IPS-20b (cell line): ENCODE measurements at regions not wholly inside any gene's neighbourhood (a gene's known extent, or its start where the extent isn't known, plus 50 kb on each side); places are given as distances from the start of the nearest gene placed in this dataset.

Experiments used
- H3K27ac ChIP-seq: one replicate; pipeline ENCODE4 v1.5.1; 2013; ENCODE audit warnings: low read length
- H3K27me3 ChIP-seq: 2 replicates; pipeline ENCODE4 v1.6.1; 2013; ENCODE audit warnings: mild to moderate bottlenecking, low read length, inconsistent platforms; ENCODE audit not compliant: insufficient read depth
- H3K36me3 ChIP-seq: 2 replicates; pipeline ENCODE4 v1.6.1; 2013; ENCODE audit warnings: low read depth, mild to moderate bottlenecking, inconsistent platforms, low read length, moderate library complexity; ENCODE audit not compliant: insufficient read depth
- H3K4me1 ChIP-seq: 2 replicates; pipeline ENCODE4 v1.6.1; 2013; ENCODE audit warnings: mild to moderate bottlenecking, control low read depth, inconsistent platforms, low read length, moderate library complexity; ENCODE audit not compliant: insufficient read depth
- H3K4me3 ChIP-seq: 2 replicates; pipeline ENCODE4 v1.5.1; 2013; ENCODE audit warnings: mild to moderate bottlenecking, low read length, inconsistent platforms
- H3K9ac ChIP-seq: 2 replicates; pipeline ENCODE4 v1.6.1; 2013; ENCODE audit warnings: low read depth, mild to moderate bottlenecking, inconsistent platforms, low read length, moderate library complexity
- H3K9me3 ChIP-seq: 2 replicates; pipeline ENCODE4 v1.6.1; 2013; ENCODE audit warnings: mild to moderate bottlenecking, low read depth, low read length, inconsistent platforms; ENCODE audit not compliant: insufficient read depth

DNA sequence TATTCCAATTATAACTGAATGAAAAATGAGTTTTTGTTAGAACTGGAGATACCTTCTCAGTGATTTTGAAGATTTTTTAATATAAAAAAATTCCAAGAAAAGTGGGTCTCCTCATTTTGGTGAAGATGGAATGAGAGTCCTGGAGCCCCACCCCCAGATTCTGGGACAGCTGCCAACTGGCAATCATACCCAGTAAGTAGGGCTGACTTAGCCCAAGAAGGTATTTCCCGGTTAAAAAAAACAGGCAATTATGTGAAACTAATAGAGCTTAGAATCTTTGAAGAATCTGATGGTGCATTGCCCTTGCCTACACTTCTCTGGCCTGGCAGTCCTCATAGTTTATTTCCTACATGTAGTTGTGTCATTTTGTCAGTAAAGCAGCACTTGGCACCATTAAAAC lies 52.8 kb upstream of the VWDE start:
- Histone ChIP-seq H3K36me3 (no peaks in the 10 kb centered on the region), H3K4me1 (no peaks in the 10 kb centered on the region), H3K4me3 (no peak overlapping the region), H3K27me3 (no peaks in the 10 kb centered on the region), H3K9me3 (no peaks in the 10 kb centered on the region), H3K9ac (no peak overlapping the region), H3K27ac (no peak overlapping the region)

DNA sequence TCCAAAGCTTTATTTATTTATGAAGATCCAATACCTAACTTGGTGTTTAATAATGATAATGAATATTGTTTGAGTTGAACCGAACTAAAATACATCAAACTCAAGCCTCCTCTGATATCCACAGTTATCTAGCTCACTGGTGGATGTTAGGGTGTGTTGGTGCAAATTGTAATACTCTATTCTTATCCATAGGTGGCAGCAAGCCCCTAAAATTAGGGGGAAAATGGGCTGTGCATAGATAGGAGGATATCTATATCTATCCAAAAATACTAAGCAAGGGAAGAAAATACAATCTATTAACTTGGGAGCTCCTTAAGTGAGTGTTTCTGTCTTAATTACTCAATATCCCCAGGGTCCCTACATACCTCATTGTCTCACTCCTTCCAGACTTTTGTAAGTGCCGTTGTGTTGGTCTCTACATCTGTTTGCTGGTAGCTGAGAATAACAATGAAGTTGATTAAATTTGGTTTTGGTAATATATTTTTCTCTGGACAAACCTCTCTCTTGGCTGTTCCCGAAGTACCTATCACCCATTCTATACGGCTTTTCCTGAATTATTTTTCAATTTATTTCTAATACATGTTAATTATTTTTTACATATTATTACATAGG lies 55.0 kb upstream of the VWDE start:
- no peak overlapping the region for H3K4me3 ChIP-seq
- no peaks in the 10 kb centered on the region for H3K27me3 ChIP-seq
- H3K27ac ChIP-seq: no peak overlapping the region
- H3K36me3 ChIP-seq: no peaks in the 10 kb centered on the region
- no peaks in the 10 kb centered on the region for H3K9me3 ChIP-seq
- H3K4me1 ChIP-seq: no peaks in the 10 kb centered on the region
- no peak overlapping the region for H3K9ac ChIP-seq

- no peaks in the 10 kb centered on the region for H3K4me1 ChIP-seq
- H3K27ac ChIP-seq: no peak overlapping the region
- H3K4me3 ChIP-seq: no peak overlapping the region
- H3K9me3 ChIP-seq: no peaks in the 10 kb centered on the region
- H3K9ac ChIP-seq: no peak overlapping the region
- H3K36me3 ChIP-seq: no peaks in the 10 kb centered on the region
- no peaks in the 10 kb centered on the region for H3K27me3 ChIP-seq
Observed at GRCh38 chr7:12467837-12468236, 64.2 kb upstream of the VWDE start.

DNA sequence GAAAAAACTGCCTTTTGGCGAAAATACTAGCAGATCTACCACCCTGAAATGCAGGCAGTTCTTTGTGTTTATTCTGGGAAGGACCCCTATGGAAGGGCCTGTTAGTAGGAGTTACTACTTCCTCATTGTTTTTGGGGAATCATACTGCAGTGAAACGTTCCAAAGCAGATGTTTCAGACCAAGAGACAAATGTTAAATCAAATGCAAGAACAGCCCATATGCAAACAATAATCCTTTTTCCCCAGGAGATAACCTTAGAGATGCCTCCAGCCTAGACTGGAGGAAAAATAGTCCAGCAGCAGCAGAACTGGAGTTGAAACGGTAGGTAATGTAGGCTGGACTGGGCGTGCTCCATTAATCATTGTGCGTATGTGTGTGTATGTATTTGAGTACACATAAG lies 65.9 kb upstream of the VWDE start:
- Histone ChIP-seq H3K36me3 (no peaks in the 10 kb centered on the region), H3K4me3 (no peak overlapping the region), H3K4me1 (no peaks in the 10 kb centered on the region), H3K9ac (no peak overlapping the region), H3K9me3 (no peaks in the 10 kb centered on the region), H3K27me3 (no peaks in the 10 kb centered on the region), H3K27ac (no peak overlapping the region)

- H3K36me3 ChIP-seq: no peaks in the 10 kb centered on the region
- no peaks in the 10 kb centered on the region for H3K9me3 ChIP-seq
- no peak overlapping the region for H3K9ac ChIP-seq
- H3K27me3 ChIP-seq: no peaks in the 10 kb centered on the region
- H3K27ac ChIP-seq: no peak overlapping the region
- peaks cover 7% of the 10 kb centered on the region; the same call in 1 of the 2 replicates for H3K4me1 ChIP-seq
- no peak overlapping the region for H3K4me3 ChIP-seq
Observed at GRCh38 chr7:12470930-12471329, 67.3 kb upstream of the VWDE start.

DNA sequence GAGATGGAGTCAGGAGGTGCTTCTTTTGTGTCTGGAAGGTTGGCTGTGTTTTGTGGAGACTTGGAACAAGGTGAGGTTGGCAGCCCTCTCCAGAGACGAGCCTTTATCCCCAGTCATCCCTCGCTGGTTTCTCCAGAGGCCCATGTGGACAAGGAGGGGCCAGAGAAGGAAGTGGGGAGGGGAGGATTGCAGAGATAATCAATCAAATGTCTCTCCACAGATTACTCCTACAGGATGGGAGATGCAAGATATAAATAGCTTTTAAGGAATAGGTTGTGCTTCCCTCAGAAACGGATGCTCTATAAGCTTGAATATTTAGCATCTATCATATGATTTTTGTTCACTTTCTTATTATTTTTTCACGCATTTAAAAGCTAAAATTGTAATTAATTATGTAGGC lies 70.4 kb upstream of the VWDE start:
- no peak overlapping the region for H3K4me3 ChIP-seq
- H3K27me3 ChIP-seq: no peaks in the 10 kb centered on the region

DNA sequence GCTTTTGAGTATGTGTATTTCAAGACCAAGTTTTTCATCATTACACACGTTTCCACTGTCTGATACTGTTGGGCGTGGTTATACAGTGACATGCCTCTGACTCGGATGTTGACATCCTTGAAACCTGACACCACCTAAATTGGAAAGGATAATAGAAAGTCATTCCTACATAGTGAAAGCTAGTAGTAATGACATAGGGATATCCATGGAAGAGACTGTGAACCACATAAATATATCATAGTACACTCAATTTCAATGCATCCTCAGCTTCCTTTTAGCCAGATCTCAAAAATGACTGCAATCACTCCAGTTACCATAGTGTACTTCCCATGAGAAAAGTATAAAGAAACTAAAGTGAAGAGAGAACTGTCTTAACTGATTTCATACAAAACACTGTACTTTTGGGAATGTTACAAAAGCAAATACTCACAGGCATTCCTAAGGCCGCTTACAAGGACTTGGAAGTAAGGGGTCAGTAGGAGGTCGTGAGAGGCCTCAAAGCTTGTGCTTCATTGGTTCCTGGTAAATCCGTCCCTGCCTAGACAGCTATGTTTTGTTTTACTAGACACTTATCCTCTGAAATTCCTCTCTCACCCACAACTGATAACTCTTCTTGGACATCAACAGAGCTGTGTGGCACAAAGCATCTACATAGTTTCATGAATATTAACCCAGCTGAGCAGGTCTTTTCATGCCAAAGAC lies 71.8 kb upstream of the VWDE start:
- Histone ChIP-seq H3K9me3 (no peaks in the 10 kb centered on the region), H3K27me3 (no peaks in the 10 kb centered on the region), H3K9ac (no peak overlapping the region), H3K4me1 (peaks cover 7% of the 10 kb centered on the region; the same call in 1 of the 2 replicates), H3K27ac (no peak overlapping the region), H3K36me3 (no peaks in the 10 kb centered on the region), H3K4me3 (no peak overlapping the region)

More for the DNA sequence above, 70.4 kb upstream of the VWDE start:
- Histone ChIP-seq H3K9me3 (no peaks in the 10 kb centered on the region), H3K9ac (no peak overlapping the region), H3K36me3 (no peaks in the 10 kb centered on the region), H3K4me1 (peaks cover 7% of the 10 kb centered on the region; the same call in 1 of the 2 replicates), H3K27ac (no peak overlapping the region)

DNA sequence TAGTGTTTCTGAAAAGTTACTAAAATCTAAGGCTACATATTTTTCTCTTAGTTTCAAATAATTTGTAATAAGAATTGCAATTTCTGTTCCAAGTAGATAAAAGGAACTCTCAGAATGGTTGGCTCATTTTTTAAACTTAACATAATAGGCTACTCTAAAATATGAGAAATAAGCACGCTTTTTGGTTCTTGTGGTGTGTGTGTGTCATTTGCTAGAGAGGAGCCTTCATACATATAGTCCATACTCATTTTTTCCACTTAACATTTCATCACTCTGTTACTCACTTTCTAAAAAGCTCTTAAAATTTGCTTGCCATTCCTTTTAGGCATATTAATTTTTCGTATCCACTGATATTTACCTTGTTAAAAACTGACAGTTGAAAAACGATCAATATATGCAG lies 74.0 kb upstream of the VWDE start:
- H3K9me3 ChIP-seq: no peaks in the 10 kb centered on the region
- H3K4me3 ChIP-seq: no peak overlapping the region
- H3K9ac ChIP-seq: no peak overlapping the region
- H3K27me3 ChIP-seq: no peaks in the 10 kb centered on the region
- peaks cover 7% of the 10 kb centered on the region; the same call in 1 of the 2 replicates for H3K4me1 ChIP-seq
- H3K36me3 ChIP-seq: no peaks in the 10 kb centered on the region
- H3K27ac ChIP-seq: no peak overlapping the region

DNA sequence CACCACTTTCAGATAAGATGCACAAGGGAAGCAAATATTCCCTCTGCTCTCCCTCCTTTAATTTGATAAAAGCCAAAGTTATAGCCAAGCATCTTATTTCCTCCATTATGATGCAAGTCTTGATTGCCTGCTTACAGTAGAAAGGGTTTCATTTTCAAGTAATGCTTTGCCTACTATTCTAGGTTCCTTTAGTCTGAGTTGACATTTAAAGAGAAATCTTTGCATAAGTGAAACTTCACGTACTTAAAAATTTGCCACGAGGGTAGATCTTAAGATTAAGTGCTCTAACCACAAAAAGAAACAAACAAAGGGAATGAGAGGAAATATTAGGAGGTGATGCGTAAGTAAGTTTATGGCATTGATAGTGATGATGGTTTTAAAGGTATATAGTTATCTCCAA lies 78.1 kb upstream of the VWDE start:
- Histone ChIP-seq H3K27me3 (no peaks in the 10 kb centered on the region), H3K4me1 (no peaks in the 10 kb centered on the region), H3K9ac (no peak overlapping the region), H3K27ac (no peak overlapping the region), H3K9me3 (no peaks in the 10 kb centered on the region), H3K4me3 (no peak overlapping the region), H3K36me3 (no peaks in the 10 kb centered on the region)

DNA sequence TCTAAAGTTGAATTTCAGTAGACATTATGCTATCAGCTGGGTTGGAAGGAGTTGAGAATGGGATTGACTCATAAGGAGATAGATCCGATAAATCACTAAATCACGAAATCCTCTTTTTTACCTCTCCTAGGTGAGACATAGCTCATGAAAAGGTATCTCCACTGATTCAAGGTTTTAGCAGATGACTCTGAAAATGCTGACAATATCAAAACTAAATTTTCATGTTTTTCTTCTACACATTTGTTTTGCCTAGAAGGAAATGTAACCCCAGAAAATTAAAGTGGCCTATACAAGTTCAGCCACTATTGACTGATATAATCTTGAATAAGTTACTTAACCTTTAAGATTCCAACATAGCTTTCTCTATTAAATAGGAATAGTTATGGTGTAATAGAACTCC lies 82.2 kb upstream of the VWDE start:
- Histone ChIP-seq H3K9ac (no peak overlapping the region), H3K9me3 (no peaks in the 10 kb centered on the region), H3K4me1 (peaks cover 11% of the 10 kb centered on the region; the same call in 1 of the 2 replicates), H3K27me3 (no peaks in the 10 kb centered on the region), H3K27ac (no peak overlapping the region), H3K4me3 (no peak overlapping the region), H3K36me3 (no peaks in the 10 kb centered on the region)

DNA sequence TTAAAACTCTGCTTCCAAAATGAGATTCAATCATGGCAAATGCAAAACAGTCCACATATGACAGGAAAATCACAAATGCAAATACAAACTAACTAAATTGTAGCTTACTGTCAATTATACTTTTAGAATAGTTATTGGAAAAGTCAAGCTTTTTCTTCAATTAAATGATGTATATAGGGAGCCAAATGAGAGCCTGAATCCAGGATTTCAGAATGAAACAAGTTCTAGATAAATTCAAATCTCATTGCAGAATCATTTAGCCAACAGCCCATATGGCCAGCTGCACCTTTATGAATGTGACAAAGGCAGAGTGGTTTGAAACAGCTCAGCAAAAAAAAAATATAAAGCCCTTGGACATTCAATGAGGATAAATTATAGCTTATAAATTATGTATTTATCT lies 82.2 kb upstream of the SCIN start:
- Histone ChIP-seq H3K4me3 (no peak overlapping the region), H3K27me3 (no peaks in the 10 kb centered on the region), H3K9ac (no peak overlapping the region), H3K4me1 (peaks cover 11% of the 10 kb centered on the region; the same call in 1 of the 2 replicates), H3K27ac (no peak overlapping the region), H3K36me3 (no peaks in the 10 kb centered on the region), H3K9me3 (no peaks in the 10 kb centered on the region)

DNA sequence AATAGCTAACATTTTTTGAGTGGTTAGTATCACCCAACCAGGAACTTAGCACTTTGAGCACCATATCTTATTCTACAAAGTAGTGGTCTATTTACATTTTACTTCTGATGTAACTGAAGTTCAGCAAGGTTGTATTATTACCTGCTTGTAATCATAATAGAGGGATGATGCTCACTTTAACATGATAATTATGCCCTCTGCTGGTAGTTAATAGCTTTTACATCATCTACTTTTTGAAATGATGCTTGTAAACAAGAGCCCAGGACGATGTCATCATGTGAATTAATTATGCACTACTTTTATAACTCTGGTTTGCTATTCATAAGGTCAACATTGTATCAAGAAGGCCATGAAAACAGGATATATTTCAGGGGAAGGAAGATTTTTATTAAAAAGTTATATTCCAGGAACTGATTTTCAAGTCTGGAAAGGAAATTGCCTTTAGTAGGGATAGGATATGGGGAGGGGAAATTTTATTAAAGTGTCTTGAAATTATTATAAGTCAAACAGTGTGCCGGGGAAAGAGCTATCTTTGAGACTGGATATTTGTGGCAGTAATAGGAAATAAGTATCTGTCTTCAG lies 80.3 kb upstream of the SCIN start:
- Histone ChIP-seq H3K9me3 (no peaks in the 10 kb centered on the region), H3K27ac (no peak overlapping the region)

More for the DNA sequence above, 80.3 kb upstream of the SCIN start:
- Histone ChIP-seq H3K9ac (no peak overlapping the region), H3K36me3 (no peaks in the 10 kb centered on the region), H3K4me3 (no peak overlapping the region), H3K4me1 (peaks cover 11% of the 10 kb centered on the region; the same call in 1 of the 2 replicates), H3K27me3 (no peaks in the 10 kb centered on the region)
